VCaP (cell line): ENCODE measurements at regions not wholly inside any gene's neighbourhood (a gene's known extent, or its start where the extent isn't known, plus 50 kb on each side); places are given as distances from the start of the nearest gene placed in this dataset.

ENCODE experiments used
- H3K27ac ChIP-seq: fragments of 450-650 bp; 2 replicates; pipeline ENCODE4 v1.5.1; 2017
- CTCF ChIP-seq: fragments of 450-650 bp; conservative IDR thresholded peaks from 2 replicates; pipeline ENCODE4 v1.5.1; 2017; ENCODE audit warnings: mild to moderate bottlenecking, moderate library complexity

GRCh38 chr3:157738441-157738840, 235.2 kb upstream of the VEPH1 start:
- TF ChIP-seq CTCF, result no peak

GRCh38 chr3:157718800-157719199, 215.6 kb upstream of the VEPH1 start:
- TF ChIP-seq CTCF, result no peak
- no peak overlapping the region for H3K27ac ChIP-seq

More at GRCh38 chr3:157738441-157738840, 235.2 kb upstream of the VEPH1 start:
- H3K27ac ChIP-seq, result no peak overlapping the region

- H3K27ac ChIP-seq, result no peak overlapping the region
- TF ChIP-seq CTCF, result no peak
These were observed 209.9 kb upstream of the VEPH1 start for GRCh38 chr3:157713101-157713500.

- H3K27ac ChIP-seq, result no peak overlapping the region
- no peak for TF ChIP-seq CTCF
These were observed 202.0 kb upstream of the VEPH1 start for GRCh38 chr3:157705258-157705657.

GRCh38 chr3:157700405-157700804, 197.2 kb upstream of the VEPH1 start:
- 0 out of 2 replicates have a peak, but pooled peaks have one; percentile 16 for TF ChIP-seq CTCF
- no peak overlapping the region for H3K27ac ChIP-seq

- no peak overlapping the region for H3K27ac ChIP-seq
- no peak for TF ChIP-seq CTCF
These were observed 192.4 kb upstream of the VEPH1 start for GRCh38 chr3:157695586-157695985.

- no peak for TF ChIP-seq CTCF
These were observed 191.9 kb upstream of the VEPH1 start for GRCh38 chr3:157695103-157695502.

GRCh38 chr3:157693762-157694161, 190.5 kb upstream of the VEPH1 start:
- no peak overlapping the region for H3K27ac ChIP-seq
- no peak for TF ChIP-seq CTCF

More at GRCh38 chr3:157695103-157695502, 191.9 kb upstream of the VEPH1 start:
- no peak overlapping the region for H3K27ac ChIP-seq
